Naive thymus-derived CD4-positive, alpha-beta T cell (primary cell): ENCODE measurements at regions not wholly inside any gene's neighbourhood (a gene's known extent, or its start where the extent isn't known, plus 50 kb on each side); places are given as distances from the start of the nearest gene placed in this dataset.
"Not testable (repeated sequence)": the region's sequence is repeated elsewhere in the genome, so short reads cannot be mapped to it uniquely, and the experiment has no call there.

Experiments
- ATAC-seq: fragments of 150-1000 bp; cut with Tn5 transposase; 2 replicates; pipeline ENCODE4 v1.10.0; 2021; ENCODE audit warnings: mild to moderate bottlenecking, moderate library complexity
- CTCF ChIA-PET: fragments of 350-600 bp; sonication (Branson Sonifier 250); formaldehyde crosslinking; loops from one replicate; lab custom pipeline; 2021; ENCODE audit warnings: antibody characterized with exemption; lab: Charles Lee
- POLR2A ChIA-PET: fragments of 350-600 bp; sonication (Branson Sonifier 250); formaldehyde crosslinking; loops from one replicate; lab custom pipeline; 2021; ENCODE audit warnings: antibody characterized with exemption, inconsistent platforms; lab: Charles Lee
- DNase-seq, 9 donors: peaks; one replicate each; pipeline versions ENCODE4 v3.0.0 to v3.0.0-alpha.2; 2020 to 2022; ENCODE audit warnings: mixed read lengths in 1 of 9
- H3K27ac ChIP-seq: one replicate; pipeline ENCODE4 v1.7.0; 2013; ENCODE audit warnings: mild to moderate bottlenecking, low read depth, low read length, moderate library complexity
- H3K27me3 ChIP-seq, 2 donors: one replicate each; pipeline ENCODE4 v1.7.0; 2013; ENCODE audit warnings: low read length in 2 of 2, mild to moderate bottlenecking in 2 of 2, moderate library complexity in 2 of 2; ENCODE audit not compliant: control insufficient read depth in 2 of 2, insufficient read depth in 2 of 2
- H3K36me3 ChIP-seq, 3 experiments: 1 replicate in 2 of 3; 2 replicates in 1 of 3; pipeline ENCODE4 v1.7.0; 2013; ENCODE audit warnings: low read length in 3 of 3, mild to moderate bottlenecking in 3 of 3, moderate library complexity in 1 of 3; ENCODE audit not compliant: insufficient read depth in 3 of 3, control insufficient read depth in 2 of 3
- H3K4me1 ChIP-seq, 2 donors: one replicate each; pipeline ENCODE4 v1.7.0; 2013; ENCODE audit warnings: low read length in 2 of 2, mild to moderate bottlenecking in 2 of 2, moderate library complexity in 1 of 2; ENCODE audit not compliant: control insufficient read depth in 2 of 2, insufficient read depth in 2 of 2
- H3K4me3 ChIP-seq: 2 replicates; pipeline ENCODE4 v1.7.0; 2013; ENCODE audit warnings: mild to moderate bottlenecking, low read length
- H3K9me3 ChIP-seq, 3 experiments: 1 replicate in 2 of 3; 2 replicates in 1 of 3; pipeline ENCODE4 v1.7.0; 2013; ENCODE audit warnings: low read length in 3 of 3; ENCODE audit not compliant: control insufficient read depth in 2 of 3
- H3K27ac Mint-ChIP-seq, 9 donors: one replicate each; pipeline ENCODE4 v1.8.0; 2020 to 2022; ENCODE audit warnings: mixed read lengths in 9 of 9, mild to moderate bottlenecking in 8 of 9, moderate library complexity in 5 of 9, inconsistent platforms in 2 of 9
- H3K27me3 Mint-ChIP-seq, 5 donors: one replicate each; pipeline ENCODE4 v1.8.0; 2021 to 2022; ENCODE audit warnings: mixed read lengths in 5 of 5, mild to moderate bottlenecking in 1 of 5
- H3K36me3 Mint-ChIP-seq, 5 donors: one replicate each; pipeline ENCODE4 v1.8.0; 2020 to 2022; ENCODE audit warnings: mixed read lengths in 5 of 5, mild to moderate bottlenecking in 3 of 5, inconsistent platforms in 1 of 5
- H3K4me1 Mint-ChIP-seq, 7 donors: one replicate each; pipeline ENCODE4 v1.8.0; 2020 to 2022; ENCODE audit warnings: mixed read lengths in 7 of 7, mild to moderate bottlenecking in 3 of 7, inconsistent platforms in 1 of 7
- H3K4me3 Mint-ChIP-seq, 10 donors: one replicate each; pipeline ENCODE4 v1.8.0; 2020 to 2022; ENCODE audit warnings: mild to moderate bottlenecking in 10 of 10, mixed read lengths in 10 of 10, moderate library complexity in 6 of 10, inconsistent platforms in 2 of 10
- H3K9me3 Mint-ChIP-seq, 11 donors: one replicate each; pipeline ENCODE4 v1.8.0; 2020 to 2022; ENCODE audit warnings: mixed read lengths in 11 of 11, mild to moderate bottlenecking in 4 of 11, inconsistent platforms in 1 of 11, moderate library complexity in 1 of 11
- intact Hi-C, 2 donors: fragments of 100-400 bp; cut with micrococcal nuclease; formaldehyde crosslinking; loops; one replicate each; pipeline ENCODE4 v1.15.1; 2023

DNA sequence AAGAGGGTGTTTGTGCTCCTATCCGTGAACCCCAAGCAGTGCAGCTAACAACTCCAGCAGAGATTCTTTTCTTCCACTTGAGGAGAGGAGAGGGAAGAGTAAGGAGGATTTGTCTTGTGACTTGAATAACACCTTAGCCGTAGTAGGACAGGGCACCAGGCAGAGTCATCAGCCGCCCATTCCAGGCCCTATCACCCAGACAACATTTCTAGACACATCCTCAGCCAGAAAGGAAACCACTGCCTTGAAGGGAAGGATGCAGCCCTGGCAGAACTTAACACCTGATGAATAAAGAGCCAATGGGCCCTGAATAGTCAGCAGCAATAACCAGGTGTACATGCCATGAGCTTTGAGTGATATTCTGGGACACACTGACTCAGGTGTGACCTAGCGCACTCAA lies 1013.0 kb upstream of the COX7C start:
- POLR2A ChIA-PET: no interaction called here
- Mint-ChIP-seq H3K9me3 (peaks cover 0 to 16% (median 2%) of the 10 kb centered on the region in 11 donors), H3K27me3 (no peaks in the 10 kb centered on the region), H3K27ac (no peak overlapping the region), H3K4me1 (no peaks in the 10 kb centered on the region), H3K36me3 (no peaks in the 10 kb centered on the region), H3K4me3 (no peak overlapping the region)
- Histone ChIP-seq H3K36me3 (no peaks in the 10 kb centered on the region), H3K9me3 (no peaks in the 10 kb centered on the region), H3K4me3 (no peak overlapping the region), H3K4me1 (no peaks in the 10 kb centered on the region), H3K27me3 (no peaks in the 10 kb centered on the region), H3K27ac (no peak overlapping the region)
- ATAC-seq (no peak), DNase-seq (no peak)
- CTCF ChIA-PET: no interaction called here
- intact Hi-C loops: no loop called here

DNA sequence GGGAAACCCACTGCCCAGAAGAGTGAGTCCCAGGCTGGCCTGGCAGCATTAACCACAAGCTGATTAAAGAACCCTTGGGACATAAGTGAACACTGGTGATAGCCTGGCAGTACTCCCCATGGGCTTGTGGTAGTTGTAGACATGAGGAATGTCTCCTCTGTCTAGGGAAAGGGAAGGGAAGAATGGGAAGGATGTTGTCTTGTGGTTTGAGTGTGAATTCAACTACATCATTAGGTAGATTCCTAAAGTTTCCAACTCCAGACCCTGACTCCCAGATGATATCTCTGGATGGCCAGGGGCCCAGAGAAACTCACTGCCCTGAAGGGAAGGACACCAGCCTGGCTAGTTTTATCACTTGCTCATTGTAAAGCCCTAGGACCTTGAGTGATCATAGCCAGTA lies 1012.4 kb upstream of the COX7C start:
- Mint-ChIP-seq H3K27ac (no peak overlapping the region), H3K9me3 (peaks cover 0 to 16% (median 2%) of the 10 kb centered on the region in 11 donors), H3K4me1 (no peaks in the 10 kb centered on the region), H3K4me3 (no peak overlapping the region), H3K27me3 (no peaks in the 10 kb centered on the region), H3K36me3 (no peaks in the 10 kb centered on the region)
- DNase-seq: no peak
- intact Hi-C loops: no loop called here
- Histone ChIP-seq H3K27me3 (no peaks in the 10 kb centered on the region), H3K36me3 (no peaks in the 10 kb centered on the region), H3K27ac (no peak overlapping the region), H3K9me3 (no peaks in the 10 kb centered on the region), H3K4me1 (no peaks in the 10 kb centered on the region), H3K4me3 (no peak overlapping the region)
- POLR2A ChIA-PET: no interaction called here
- ATAC-seq: no peak
- CTCF ChIA-PET: no interaction called here

DNA sequence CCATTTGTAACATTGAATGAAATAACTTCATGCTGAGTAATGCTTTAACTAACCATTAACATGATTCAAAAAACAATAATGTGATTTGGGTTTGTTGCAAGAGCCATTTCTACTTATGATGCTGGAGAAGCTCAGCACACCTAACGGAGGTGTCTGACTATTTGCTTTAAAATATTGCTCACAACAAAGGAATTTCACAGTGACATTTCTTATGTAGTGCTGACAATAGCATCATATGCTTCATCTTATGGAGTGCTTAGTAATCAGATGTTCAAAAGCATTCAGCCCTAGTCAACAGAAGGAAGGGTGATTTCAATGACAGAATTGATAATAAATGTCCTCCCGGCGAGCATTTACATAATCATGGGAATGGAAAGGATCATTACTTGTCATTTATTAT lies 1003.3 kb upstream of the COX7C start:
- H3K4me1 Mint-ChIP-seq: no peaks in the 10 kb centered on the region
- no peak for DNase-seq
- ChIA-PET POLR2A (no interaction called here), CTCF (no interaction called here)
- no peak overlapping the region for H3K4me3 Mint-ChIP-seq
- H3K27ac Mint-ChIP-seq: no peak overlapping the region
- peaks cover 0 to 28% (median 4%) of the 10 kb centered on the region in 11 donors for H3K9me3 Mint-ChIP-seq
- no peaks in the 10 kb centered on the region for H3K36me3 ChIP-seq
- intact Hi-C loops: no loop called here
- no peak overlapping the region for H3K4me3 ChIP-seq
- H3K4me1 ChIP-seq: no peaks in the 10 kb centered on the region
- no peaks in the 10 kb centered on the region for H3K27me3 Mint-ChIP-seq
- no peak for ATAC-seq
- no peaks in the 10 kb centered on the region for H3K9me3 ChIP-seq
- H3K27ac ChIP-seq: no peak overlapping the region
- H3K27me3 ChIP-seq: no peaks in the 10 kb centered on the region
- peaks cover 0 to 6% (median 0%) of the 10 kb centered on the region in 5 donors for H3K36me3 Mint-ChIP-seq

DNA sequence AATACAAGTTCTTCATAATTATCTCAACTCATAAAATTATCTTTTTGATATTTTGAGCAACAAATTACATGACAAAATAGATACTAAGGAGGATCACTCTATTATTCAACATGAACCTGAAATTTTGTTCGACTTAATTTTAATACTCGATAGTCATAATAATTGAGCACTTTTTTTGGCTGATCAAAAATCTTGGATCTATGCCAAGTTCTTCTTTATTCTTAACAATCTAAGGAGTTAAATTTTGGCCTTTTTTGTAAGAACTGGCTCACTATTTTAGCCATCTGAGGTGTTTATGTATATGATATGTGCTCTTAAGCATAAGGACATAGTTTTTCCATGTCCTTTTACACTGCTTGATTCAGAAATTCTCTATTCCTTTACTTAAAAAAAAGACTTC lies 996.1 kb upstream of the COX7C start:
- Mint-ChIP-seq H3K36me3 (peaks cover 0 to 6% (median 0%) of the 10 kb centered on the region in 5 donors), H3K27me3 (no peaks in the 10 kb centered on the region), H3K4me3 (no peak overlapping the region), H3K27ac (no peak overlapping the region), H3K4me1 (no peaks in the 10 kb centered on the region), H3K9me3 (peaks cover 0 to 25% (median 3%) of the 10 kb centered on the region in 11 donors)
- no peak overlapping the region for H3K4me3 ChIP-seq
- no peaks in the 10 kb centered on the region for H3K36me3 ChIP-seq
- intact Hi-C loops: loop anchor here in 1 of 2 donors (10.0 kb wide), 1 partner anchor 53 kb away; no protein-coding TSS in a partner anchor
- ChIA-PET POLR2A (no interaction called here), CTCF (no interaction called here)
- ATAC-seq: no peak
- no peaks in the 10 kb centered on the region for H3K4me1 ChIP-seq
- DNase-seq: no peak
- no peaks in the 10 kb centered on the region for H3K9me3 ChIP-seq
- no peak overlapping the region for H3K27ac ChIP-seq
- H3K27me3 ChIP-seq: no peaks in the 10 kb centered on the region

DNA sequence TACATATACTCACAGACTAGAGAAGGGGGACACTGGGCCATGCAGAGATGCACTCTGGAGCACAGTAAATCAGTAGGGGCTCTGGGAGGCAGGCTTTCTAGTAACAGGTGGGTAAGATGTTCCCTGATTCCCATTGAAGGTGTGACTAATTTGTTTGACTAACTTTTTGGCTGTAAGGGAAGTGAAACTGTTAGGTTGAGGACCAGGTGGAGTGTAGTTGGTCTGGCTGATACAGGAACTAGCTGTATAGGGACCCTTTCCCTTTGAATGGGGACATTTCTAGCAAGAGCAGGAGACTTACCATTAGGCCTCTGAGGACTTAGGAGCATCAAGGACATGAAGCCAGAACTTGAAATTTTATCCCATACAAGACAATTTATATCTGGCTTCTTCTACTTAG lies 989.6 kb upstream of the COX7C start:
- POLR2A ChIA-PET: no interaction called here
- H3K36me3 Mint-ChIP-seq: no peaks in the 10 kb centered on the region

DNA sequence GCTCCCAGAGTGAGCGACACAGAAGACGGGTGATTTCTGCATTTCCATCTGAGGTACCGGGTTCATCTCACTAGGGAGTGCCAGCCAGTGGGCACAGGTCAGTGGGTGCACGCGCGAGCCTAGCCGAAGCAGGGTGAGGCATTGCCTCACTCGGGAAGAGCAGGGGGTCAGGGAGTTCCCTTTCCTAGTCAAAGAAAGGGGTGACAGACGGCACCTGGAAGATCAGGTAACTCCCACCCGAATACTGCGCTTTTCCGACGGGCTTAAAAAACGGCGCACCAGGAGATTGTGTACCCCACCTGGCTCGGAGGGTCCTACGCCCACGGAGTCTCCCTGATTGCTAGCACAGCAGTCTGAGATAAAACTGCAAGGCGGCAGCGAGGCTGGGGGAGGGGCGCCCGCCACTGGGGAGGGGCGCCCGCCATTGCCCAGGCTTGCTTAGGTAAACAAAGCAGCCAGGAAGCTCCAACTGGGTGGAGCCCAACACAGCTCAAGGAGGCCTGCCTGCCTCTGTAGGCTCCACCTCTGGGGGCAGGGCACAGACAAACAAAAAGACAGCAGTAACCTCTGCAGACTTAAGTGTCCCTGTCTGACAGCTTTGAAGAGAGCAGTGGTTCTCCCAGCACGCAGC lies 979.1 kb upstream of the COX7C start:
- H3K27ac Mint-ChIP-seq, H3K9me3 ChIP-seq, H3K4me3 ChIP-seq, POLR2A ChIA-PET, H3K4me3 Mint-ChIP-seq, ATAC-seq, H3K27me3 ChIP-seq, H3K36me3 ChIP-seq, H3K4me1 ChIP-seq, CTCF ChIA-PET, H3K36me3 Mint-ChIP-seq, H3K27me3 Mint-ChIP-seq, intact Hi-C loops, H3K9me3 Mint-ChIP-seq, H3K27ac ChIP-seq, DNase-seq, H3K4me1 Mint-ChIP-seq: not testable (repeated sequence)

More for the DNA sequence above, 989.6 kb upstream of the COX7C start:
- peaks cover 0 to 6% (median 0%) of the 10 kb centered on the region in 11 donors for H3K9me3 Mint-ChIP-seq
- Histone ChIP-seq H3K4me3 (no peak overlapping the region), H3K9me3 (no peaks in the 10 kb centered on the region), H3K27me3 (no peaks in the 10 kb centered on the region), H3K36me3 (no peaks in the 10 kb centered on the region), H3K4me1 (no peaks in the 10 kb centered on the region), H3K27ac (no peak overlapping the region)
- ATAC-seq: no peak
- H3K27ac Mint-ChIP-seq: no peak overlapping the region
- CTCF ChIA-PET: no interaction called here
- H3K4me3 Mint-ChIP-seq: no peak overlapping the region
- no peak for DNase-seq
- intact Hi-C loops: loop anchor here in 1 of 2 donors (10.0 kb wide), 1 partner anchor 47 kb away; no protein-coding TSS in a partner anchor
- no peaks in the 10 kb centered on the region for H3K4me1 Mint-ChIP-seq
- no peaks in the 10 kb centered on the region for H3K27me3 Mint-ChIP-seq

DNA sequence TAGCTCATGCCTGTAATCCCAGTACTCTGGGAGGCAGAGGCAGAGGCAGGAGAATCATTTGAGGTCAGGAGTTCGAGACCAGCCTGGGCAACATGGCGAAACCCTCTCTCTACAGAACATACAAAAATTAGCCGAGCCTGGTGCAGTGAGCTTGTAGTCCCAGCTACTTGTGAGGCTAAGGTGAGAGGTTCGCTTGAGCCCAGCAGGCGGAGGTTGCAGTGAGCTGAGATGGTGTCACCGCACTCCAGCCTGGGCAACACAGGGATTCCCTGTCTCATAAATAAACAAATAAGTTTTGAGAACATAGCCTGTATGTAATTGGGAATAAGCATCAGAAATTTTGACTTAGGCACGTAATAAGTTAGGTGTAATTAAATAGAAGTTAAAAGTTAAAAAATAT lies 971.7 kb upstream of the COX7C start:
- ChIA-PET POLR2A (no interaction called here), CTCF (no interaction called here)
- H3K9me3 Mint-ChIP-seq: peaks cover 0 to 16% (median 4%) of the 10 kb centered on the region in 11 donors
- H3K27ac ChIP-seq: no peak overlapping the region
- H3K27me3 Mint-ChIP-seq: no peaks in the 10 kb centered on the region
- no peaks in the 10 kb centered on the region for H3K4me1 Mint-ChIP-seq
- no peaks in the 10 kb centered on the region for H3K4me1 ChIP-seq
- DNase-seq: no peak
- H3K27me3 ChIP-seq: no peaks in the 10 kb centered on the region
- no peak overlapping the region for H3K4me3 ChIP-seq
- H3K36me3 Mint-ChIP-seq: no peaks in the 10 kb centered on the region
- no peak overlapping the region for H3K27ac Mint-ChIP-seq
- H3K4me3 Mint-ChIP-seq: no peak overlapping the region
- intact Hi-C loops: no loop called here
- no peaks in the 10 kb centered on the region for H3K9me3 ChIP-seq
- H3K36me3 ChIP-seq: no peaks in the 10 kb centered on the region
- no peak for ATAC-seq
